Globus pallidus (tissue), 1 donor: ENCODE measurements at regions not wholly inside any gene's neighbourhood (a gene's known extent, or its start where the extent isn't known, plus 50 kb on each side); places are given as distances from the start of the nearest gene placed in this dataset.
"Not testable (repeated sequence)": the region's sequence is repeated elsewhere in the genome, so short reads cannot be mapped to it uniquely, and the experiment has no call there.

Experiments
- DNase-seq: peaks from one replicate; pipeline ENCODE4 v3.0.0-alpha.2; 2015; ENCODE audit warnings: low spot score

- DNase-seq, result no peak
These were observed 272.2 kb upstream of the PRDM9 start for GRCh38 chr5:23235246-23235645.

- DNase-seq, result no peak
These were observed 273.2 kb upstream of the PRDM9 start for GRCh38 chr5:23234197-23234596.

GRCh38 chr5:23223846-23224245 lies 283.6 kb upstream of the PRDM9 start:
- DNase-seq, result no peak

DNA sequence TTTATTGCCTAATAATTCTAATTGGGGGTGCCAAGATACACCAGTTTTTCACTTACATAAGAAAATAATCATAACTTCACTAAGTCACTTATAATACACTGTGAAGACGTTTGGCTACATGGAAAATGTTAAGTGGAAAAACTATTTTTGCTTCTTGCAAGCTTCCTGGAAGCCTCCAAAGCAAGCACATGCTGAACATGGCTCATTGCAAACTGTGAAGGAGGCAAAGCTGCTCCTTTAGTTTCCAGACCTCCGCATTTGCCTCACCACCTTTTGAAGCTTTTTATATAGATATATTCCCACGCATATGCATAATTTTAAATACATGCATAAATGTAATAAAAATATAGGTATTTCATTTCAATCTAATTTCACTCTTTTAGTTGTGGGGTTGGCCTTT lies 285.6 kb upstream of the PRDM9 start:
- no peak for DNase-seq

- DNase-seq, result no peak
These were observed 290.2 kb upstream of the PRDM9 start for GRCh38 chr5:23217159-23217558.

DNA sequence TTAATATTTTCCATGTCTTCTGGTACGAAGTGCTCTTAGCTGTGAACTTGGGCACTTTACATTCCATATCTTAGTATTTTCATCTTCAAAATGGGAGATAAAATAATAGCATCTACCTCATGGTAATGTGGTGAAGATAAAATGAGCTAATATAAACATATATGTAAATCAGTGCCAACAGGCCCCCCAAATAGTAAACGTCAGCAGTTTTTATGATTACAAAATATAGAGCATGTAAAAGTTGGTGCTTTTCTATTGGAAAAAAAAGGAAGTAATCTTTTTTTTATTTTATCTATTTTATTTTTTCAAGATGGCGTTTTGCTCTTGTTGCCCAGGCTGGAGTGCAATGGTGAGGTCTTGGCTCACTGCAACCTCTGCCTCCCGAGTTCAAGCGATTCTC lies 291.1 kb upstream of the PRDM9 start:
- DNase-seq, result no peak

DNA sequence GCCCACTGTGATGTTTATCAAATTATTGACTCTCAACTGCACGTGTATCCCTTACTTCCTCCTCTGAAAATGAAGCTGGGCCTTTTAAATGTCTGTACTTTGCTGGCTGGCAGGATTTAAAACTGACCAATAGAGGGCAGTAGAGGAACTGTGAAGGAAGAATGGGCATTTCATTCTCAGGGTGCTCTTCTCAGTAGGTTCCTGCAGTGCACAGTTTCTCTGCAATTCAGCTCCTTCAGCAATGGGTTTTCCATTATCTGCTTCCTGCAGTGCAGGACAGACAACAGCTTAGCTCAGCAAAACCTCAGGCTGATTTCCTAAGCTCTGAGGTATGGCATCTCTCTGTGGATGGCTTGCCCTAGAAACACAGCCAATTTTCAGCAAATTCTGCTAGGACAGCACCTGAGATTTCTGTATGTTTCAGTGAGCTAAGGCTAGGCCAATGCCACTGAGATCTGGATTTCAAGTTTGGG lies 298.4 kb upstream of the PRDM9 start:
- peak; percentile 33 for DNase-seq

GRCh38 chr5:23204111-23204510 lies 303.3 kb upstream of the PRDM9 start:
- DNase-seq, result no peak

DNA sequence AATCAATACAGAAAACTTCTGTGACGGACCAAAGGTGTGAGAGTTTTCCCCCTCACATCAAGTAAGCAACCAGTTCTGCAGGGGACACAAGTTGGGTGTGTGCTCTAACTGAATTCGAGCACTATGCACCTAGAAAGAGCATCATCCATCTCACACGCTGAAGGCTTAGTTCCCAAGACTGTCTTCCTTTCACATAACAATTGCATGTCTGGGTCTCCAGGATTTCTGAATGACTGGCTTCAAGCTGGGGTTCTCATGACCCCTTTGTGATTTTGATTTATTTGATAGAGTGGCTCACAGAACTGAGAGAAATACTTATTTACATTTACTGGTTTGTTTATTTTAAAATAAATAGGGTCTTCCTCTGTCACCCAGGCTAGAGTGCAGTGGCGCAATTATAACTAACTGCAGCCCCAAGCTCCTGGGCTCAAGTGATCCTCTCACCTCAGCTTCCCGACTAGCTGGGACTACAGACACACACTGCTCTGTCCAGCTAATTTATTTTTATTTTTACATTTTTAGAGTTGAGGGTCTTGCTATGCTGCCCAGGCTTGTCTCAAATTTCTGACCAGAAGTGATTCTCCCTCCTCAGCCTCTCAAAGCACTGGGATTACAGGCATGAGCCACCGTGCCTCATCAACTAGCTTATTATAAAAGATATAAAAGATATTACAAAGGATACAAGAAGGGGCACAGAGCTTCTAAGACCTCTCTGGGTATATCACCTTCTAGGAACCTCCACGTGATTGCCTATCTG lies 316.7 kb upstream of the CDH12 start:
- DNase-seq, result no peak

GRCh38 chr5:23164971-23165370 lies 311.8 kb upstream of the CDH12 start:
- DNase-seq, result no peak

DNA sequence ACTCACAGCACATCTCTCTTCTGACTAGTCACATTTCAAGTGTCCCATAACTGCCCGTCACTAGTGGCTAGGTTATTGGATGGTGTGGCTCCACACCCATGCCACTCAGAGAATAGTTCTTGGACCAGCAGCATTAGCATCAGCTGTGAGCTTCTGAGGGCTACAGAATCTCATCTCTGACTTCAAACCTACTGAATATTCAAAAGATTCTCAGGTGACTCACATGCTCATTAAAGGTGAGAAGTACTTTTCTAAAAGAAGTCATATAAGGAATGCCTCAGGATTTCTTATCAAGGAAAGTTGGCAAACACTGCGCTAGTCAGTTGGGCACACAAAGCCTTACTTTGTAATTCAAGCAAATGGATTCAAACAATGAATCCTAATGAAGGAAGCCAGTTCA lies 305.0 kb upstream of the CDH12 start:
- DNase-seq, result no peak

DNA sequence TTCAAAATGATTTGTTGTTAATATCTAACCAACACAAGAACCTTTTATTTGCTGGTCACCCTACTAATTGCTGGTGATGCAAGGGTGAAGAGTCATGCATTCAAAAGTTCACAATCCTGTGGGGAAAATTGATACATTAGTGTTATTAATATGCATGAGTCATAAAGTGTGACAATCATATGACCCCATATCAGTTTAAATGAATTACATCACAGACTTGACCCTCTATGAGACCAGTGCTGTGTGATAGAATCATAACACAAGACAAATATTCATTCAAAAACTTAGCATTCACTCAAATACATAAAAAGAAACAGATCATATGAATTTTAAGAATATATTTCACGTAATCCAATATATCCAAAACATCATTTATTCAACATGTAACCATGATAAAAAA lies 304.6 kb upstream of the CDH12 start:
- DNase-seq, result no peak

DNA sequence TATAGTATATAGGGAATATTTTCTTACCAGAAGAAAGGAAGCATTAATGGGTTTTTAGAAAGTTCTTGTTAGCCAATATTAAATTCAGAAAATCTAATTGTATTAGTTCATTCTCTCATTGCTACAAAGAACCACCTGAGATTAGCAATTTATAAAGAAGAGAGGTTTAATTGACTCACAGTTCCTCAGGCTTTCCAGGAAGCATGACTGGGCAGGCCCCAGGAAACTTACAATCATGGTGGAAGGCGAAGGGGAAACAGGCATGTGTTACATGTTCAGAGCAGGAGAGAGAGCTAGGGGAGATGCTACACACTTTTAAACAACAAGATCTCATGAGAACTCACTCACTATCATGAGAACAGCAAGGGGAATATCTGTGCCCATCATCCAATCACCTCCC lies 304.0 kb upstream of the CDH12 start:
- DNase-seq, result no peak

DNA sequence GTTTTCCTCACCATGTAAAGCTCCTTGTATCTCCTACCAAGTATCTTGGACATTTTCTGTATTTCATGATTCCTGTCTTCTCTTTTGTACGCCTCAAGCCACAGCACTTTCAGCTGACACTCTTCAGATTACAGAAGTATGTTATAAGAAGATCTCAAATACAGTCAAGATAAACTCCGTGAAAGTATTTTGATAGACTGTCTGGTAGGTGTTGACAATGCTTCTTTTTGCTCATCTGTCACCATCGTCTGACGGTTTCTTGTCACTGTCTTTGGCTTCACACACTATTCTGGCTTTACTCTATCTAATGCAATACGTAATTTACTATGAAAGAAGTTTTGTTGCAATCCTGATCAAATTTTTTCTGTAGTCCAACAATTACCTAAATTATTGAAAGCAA lies 294.5 kb upstream of the CDH12 start:
- DNase-seq, result no peak

DNA sequence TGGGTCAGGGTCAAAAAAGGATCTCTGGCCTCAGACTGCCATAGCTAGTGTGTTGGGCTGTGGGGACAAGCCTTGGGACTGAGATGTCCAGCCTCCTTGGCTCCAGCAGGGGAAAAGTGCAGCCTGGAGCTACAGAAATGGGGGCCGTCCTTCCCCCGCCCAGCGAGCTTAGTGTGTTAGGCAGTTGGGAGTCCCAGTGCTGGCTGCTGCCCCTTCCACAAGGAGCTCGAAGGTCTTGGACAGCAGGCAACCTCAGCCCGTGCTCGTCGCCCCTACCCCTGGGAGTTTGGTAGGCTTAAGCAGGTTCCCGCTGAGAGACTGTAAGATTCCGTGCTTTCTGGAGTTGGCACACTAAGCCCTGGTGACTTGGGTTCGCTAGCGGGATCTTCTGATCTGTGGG lies 293.0 kb upstream of the CDH12 start:
- DNase-seq, result no peak

- no peak for DNase-seq
These were observed 286.4 kb upstream of the CDH12 start for GRCh38 chr5:23139338-23140171.

DNA sequence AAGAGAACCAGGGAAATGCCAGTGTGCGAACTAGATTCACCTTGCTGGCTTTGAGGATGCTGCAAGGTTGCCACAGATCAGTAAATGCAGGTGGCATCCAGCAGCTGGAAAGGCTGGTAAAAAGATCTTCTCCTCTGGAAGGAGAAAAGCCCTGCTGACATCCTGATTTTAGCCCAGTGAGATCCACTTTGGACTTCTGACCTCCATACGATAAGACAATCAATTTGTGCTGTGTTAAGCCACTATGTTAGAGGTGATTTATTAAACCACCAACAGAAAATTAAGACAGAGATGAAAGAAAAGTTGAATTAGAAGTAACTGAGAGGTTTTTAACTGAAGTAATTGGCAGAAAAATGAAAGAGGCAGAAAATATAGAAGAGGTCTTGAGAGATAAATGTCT lies 283.8 kb upstream of the CDH12 start:
- no peak for DNase-seq

DNA sequence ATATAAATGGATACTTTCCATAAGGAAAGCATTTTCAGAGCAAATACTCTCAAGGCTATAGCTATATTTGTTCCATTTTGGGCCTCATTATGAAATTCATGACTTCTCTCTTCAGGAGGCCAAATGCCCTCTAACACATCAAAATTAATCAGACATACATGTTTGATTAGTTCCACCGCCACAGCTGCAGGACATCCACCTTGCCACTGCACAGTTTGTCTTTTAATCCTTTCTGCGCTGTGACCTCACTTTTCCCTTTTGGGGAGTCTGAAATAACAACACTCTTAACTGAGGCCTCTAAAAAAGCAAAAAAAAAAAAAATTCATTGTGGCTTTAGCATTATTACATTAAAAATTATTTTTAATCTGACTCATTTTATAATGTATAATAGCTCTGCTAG lies 279.1 kb upstream of the CDH12 start:
- DNase-seq, result no peak

- no peak for DNase-seq
These were observed 259.1 kb upstream of the CDH12 start for GRCh38 chr5:23112237-23112636.

GRCh38 chr5:23105021-23105420 lies 251.9 kb upstream of the CDH12 start:
- no peak for DNase-seq

DNA sequence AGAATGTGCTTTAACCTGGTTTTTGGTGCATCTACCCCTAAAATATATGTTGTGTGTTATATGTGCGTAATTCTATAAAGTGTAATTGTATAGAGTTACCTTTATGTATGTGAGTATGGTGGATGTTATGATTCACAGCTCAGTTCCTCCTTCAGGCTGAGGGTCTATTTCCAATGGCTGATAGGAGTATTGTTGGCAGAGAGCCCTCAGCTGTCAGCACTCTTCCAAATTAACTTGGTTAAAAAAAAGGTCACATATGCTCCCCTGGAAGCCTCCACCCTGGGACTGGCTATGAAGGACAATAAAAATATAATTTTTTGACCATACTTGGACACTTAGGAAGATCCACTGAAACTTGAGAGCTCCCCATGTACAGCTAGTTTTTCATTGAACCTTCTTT lies 250.4 kb upstream of the CDH12 start:
- DNase-seq, result no peak

DNA sequence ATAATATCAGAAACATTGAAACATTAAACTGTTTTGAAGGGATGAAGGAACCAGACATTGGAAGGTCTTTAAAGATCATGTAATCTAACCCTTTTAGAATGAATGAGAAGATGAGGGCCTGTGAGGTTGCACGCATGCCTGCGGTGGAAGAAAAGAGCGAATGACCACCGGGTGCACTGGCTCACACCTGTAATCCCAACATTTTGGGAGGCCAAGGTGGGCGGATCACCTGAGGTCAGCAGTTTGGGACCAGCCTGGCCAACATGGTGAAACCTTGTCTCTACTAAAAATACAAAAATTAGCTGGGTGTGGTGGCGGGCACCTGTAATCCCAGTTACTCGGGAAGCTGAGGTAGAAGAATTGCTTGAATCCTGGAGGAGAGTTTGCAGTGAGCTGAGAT lies 242.3 kb upstream of the CDH12 start:
- not testable (repeated sequence) for DNase-seq

GRCh38 chr5:23089286-23089685 lies 236.1 kb upstream of the CDH12 start:
- DNase-seq, result no peak
